ENCODE measurements at regions not wholly inside any gene's neighbourhood (a gene's known extent, or its start where the extent isn't known, plus 50 kb on each side); places are given as distances from the start of the nearest gene placed in this dataset.

DNA sequence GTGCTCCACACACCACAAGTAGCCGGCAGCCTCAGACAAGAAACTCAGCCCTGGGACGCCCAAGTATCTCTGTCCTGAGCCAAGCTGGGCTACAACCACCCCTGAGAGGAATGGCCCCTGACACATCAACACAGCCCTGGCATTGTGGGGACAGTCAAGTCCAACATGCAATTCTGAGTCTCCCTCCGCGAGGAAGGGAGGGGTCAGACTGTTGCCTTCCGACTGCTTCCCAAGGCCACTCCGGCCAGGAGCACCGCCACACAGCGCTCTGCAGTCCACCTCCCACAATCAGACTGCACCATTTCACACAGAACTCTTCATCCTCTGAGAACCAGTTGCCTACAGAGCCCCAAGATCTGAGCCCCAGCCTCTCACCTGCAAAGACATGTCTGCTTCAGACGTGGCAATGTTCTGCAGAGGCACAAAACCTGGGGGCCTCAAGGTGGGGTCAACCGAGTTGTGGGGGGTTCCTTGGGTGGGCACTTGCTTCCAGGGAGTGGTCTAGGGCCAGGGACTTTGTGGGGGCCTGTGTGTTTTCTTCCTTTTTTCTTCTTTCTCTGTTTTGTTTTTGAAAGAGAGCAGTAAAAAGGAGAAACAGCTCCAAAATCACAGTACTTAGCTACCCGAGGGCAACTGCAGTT, 76.7 kb upstream of the SALL3 start:
- BruUV-seq (replicated peaks) = no TSS peak
- 21% methylated on average over 5 of the region's 11 CpGs for WGBS (ENCODE audit: low lambda C conversion rate)

DNA sequence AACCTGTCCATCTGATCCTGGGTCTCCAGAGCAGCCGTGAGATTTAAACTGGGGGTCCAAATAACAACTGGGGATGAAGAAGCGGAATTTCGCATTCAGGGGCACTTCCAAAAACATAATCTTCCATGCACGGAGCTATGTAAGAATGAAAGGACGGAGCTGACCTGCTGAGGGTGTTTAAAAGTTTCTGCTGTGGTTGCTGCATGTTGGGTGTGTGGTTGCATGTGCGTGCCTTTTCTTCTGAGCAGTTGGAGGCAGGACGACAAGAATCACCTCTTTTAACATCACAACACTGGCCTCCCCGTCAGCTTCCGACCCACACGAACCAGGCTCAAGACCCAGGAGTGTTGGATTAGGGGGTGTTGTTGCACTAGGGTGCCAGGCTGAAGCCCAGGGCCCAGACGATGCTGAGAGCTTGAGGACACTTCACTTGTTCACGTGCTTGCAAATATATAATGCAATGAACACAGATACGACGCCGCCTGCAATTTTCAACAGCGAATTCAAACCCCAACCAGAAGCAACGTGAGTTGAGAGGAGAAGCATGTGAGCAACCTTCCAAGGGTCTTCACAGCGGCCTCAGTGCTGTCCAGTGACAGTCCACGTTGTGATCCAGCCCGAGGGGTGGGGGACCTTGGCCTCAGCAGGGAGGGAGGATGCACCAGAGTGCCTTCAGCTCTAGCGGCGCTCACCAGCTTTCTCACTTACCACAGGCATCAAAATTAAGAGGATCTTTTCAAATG, 76.0 kb upstream of the SALL3 start:
- in situ Hi-C loops (cut with HindIII; ENCODE audit: extremely low pct_ligation_motif_present, low pct_unique_long_range_greater_than_20kb) = no loop called here
- H2AFZ ChIP-seq (ENCODE audit: low read length) = no peak overlapping the region
- ChIA-PET CTCF (ENCODE audit: low intra/inter-chr PET ratio, low total read pairs) (no interaction called here), POLR2A (no interaction called here)
- intact Hi-C loops (cut with micrococcal nuclease; ENCODE audit: unreplicated experiment) = no loop called here
- peaks cover 3 to 37% of the 10 kb centered on the region in 2 experiments; a peak in 4 of 5 replicates for H3K27me3 ChIP-seq (ENCODE audit: control insufficient read depth in 1 of 2, insufficient read depth in 2 of 2, low read length in 2 of 2)
- FAIRE-seq = no peak
- no TSS peak for BruUV-seq (replicated peaks)
- no peaks in the 10 kb centered on the region for H3K79me2 ChIP-seq (ENCODE audit: insufficient read depth, low read length)
- WGBS (ENCODE audit: low lambda C conversion rate) = 32% methylated on average over 17 of the region's 22 CpGs
- no peaks in the 10 kb centered on the region for H3K36me3 ChIP-seq (replicated peaks in 1 of 2; ENCODE audit: control insufficient read depth in 1 of 2, insufficient read depth in 2 of 2, low read length in 2 of 2)
- H3K9ac ChIP-seq (ENCODE audit: insufficient read depth, low read depth, low read length) = no peak overlapping the region
- no peak for ATAC-seq
- H3K27ac ChIP-seq (ENCODE audit: extremely low read length, insufficient read depth, low read length) = no peak overlapping the region
- DNase-seq (ENCODE audit: low spot score) = no peak
- no peak overlapping the region for H3K4me3 ChIP-seq (replicated peaks in 1 of 3; ENCODE audit: insufficient read depth in 1 of 3, low read depth in 2 of 3, low read length in 3 of 3)
- no peak overlapping the region for H3K4me2 ChIP-seq (ENCODE audit: low read depth, low read length)
- no peaks in the 10 kb centered on the region for H3K9me3 ChIP-seq (ENCODE audit: low read length)
- H4K20me1 ChIP-seq (ENCODE audit: insufficient read depth, low read length) = no peaks in the 10 kb centered on the region
- no peaks in the 10 kb centered on the region for H3K4me1 ChIP-seq (ENCODE audit: insufficient read depth, low read length)
- TF ChIP-seq, protein P1, sequence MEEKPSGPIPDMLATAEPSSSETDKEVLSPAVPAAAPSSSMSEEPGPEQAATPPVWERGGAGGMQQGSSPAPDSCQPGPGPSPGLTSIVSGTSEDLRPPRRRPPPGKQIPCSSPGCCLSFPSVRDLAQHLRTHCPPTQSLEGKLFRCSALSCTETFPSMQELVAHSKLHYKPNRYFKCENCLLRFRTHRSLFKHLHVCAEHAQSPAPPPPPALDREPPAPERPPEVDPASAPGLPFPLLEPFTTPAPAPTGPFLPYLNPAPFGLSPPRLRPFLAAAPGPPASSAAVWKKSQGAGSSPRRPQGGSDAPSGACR (CRISPR knock-in tag; IDR thresholded peaks at IDR 0.05) = no peak
- TF ChIP-seq ZFYVE20 (CRISPR knock-in tag; IDR thresholded peaks at IDR 0.05; ENCODE audit: borderline replicate concordance, low read depth) (no peak), ZNF614 (CRISPR knock-in tag; IDR thresholded peaks at IDR 0.05; ENCODE audit: borderline replicate concordance) (no peak), BHLHE40 (IDR thresholded peaks at IDR 0.05; ENCODE audit: low read length) (no peak), PHF5A (CRISPR knock-in tag; IDR thresholded peaks at IDR 0.05; ENCODE audit: low read depth, unreplicated experiment) (no peak), ZNF501 (CRISPR knock-in tag; IDR thresholded peaks at IDR 0.05) (no peak), JUN (CRISPR knock-in tag; IDR thresholded peaks at IDR 0.05) (no peak), MZF1 (CRISPR knock-in tag; IDR thresholded peaks at IDR 0.05; ENCODE audit: borderline replicate concordance) (no peak), SIX1 (CRISPR knock-in tag; IDR thresholded peaks at IDR 0.05; ENCODE audit: borderline replicate concordance) (no peak)

More for the DNA sequence above, 76.7 kb upstream of the SALL3 start:
- H2AFZ ChIP-seq (ENCODE audit: low read length) = no peak overlapping the region
- in situ Hi-C loops (cut with HindIII; ENCODE audit: extremely low pct_ligation_motif_present, low pct_unique_long_range_greater_than_20kb) (no loop called here), intact Hi-C loops (cut with micrococcal nuclease; ENCODE audit: unreplicated experiment) (no loop called here)
- no peak overlapping the region for H3K27ac ChIP-seq (ENCODE audit: extremely low read length, insufficient read depth, low read length)
- ChIA-PET POLR2A (no interaction called here), CTCF (ENCODE audit: low intra/inter-chr PET ratio, low total read pairs) (no interaction called here)
- no peaks in the 10 kb centered on the region for H3K79me2 ChIP-seq (ENCODE audit: insufficient read depth, low read length)
- no peak for FAIRE-seq
- no peak for DNase-seq (ENCODE audit: low spot score)
- no peak overlapping the region for H3K4me2 ChIP-seq (ENCODE audit: low read depth, low read length)
- ATAC-seq = no peak; the same call in 2 of the 3 replicates
- no peak overlapping the region for H3K9ac ChIP-seq (ENCODE audit: insufficient read depth, low read depth, low read length)
- no peaks in the 10 kb centered on the region for H3K36me3 ChIP-seq (replicated peaks in 1 of 2; ENCODE audit: control insufficient read depth in 1 of 2, insufficient read depth in 2 of 2, low read length in 2 of 2)
- peaks cover 1 to 34% of the 10 kb centered on the region in 2 experiments; a peak in 4 of 5 replicates for H3K27me3 ChIP-seq (ENCODE audit: control insufficient read depth in 1 of 2, insufficient read depth in 2 of 2, low read length in 2 of 2)
- no peaks in the 10 kb centered on the region for H3K9me3 ChIP-seq (ENCODE audit: low read length)
- no peaks in the 10 kb centered on the region for H4K20me1 ChIP-seq (ENCODE audit: insufficient read depth, low read length)
- TF ChIP-seq, protein P2, sequence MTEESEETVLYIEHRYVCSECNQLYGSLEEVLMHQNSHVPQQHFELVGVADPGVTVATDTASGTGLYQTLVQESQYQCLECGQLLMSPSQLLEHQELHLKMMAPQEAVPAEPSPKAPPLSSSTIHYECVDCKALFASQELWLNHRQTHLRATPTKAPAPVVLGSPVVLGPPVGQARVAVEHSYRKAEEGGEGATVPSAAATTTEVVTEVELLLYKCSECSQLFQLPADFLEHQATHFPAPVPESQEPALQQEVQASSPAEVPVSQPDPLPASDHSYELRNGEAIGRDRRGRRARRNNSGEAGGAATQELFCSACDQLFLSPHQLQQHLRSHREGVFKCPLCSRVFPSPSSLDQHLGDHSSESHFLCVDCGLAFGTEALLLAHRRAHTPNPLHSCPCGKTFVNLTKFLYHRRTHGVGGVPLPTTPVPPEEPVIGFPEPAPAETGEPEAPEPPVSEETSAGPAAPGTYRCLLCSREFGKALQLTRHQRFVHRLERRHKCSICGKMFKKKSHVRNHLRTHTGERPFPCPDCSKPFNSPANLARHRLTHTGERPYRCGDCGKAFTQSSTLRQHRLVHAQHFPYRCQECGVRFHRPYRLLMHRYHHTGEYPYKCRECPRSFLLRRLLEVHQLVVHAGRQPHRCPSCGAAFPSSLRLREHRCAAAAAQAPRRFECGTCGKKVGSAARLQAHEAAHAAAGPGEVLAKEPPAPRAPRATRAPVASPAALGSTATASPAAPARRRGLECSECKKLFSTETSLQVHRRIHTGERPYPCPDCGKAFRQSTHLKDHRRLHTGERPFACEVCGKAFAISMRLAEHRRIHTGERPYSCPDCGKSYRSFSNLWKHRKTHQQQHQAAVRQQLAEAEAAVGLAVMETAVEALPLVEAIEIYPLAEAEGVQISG (CRISPR knock-in tag; IDR thresholded peaks at IDR 0.05) = no peak
- TF ChIP-seq ZNF761 (CRISPR knock-in tag; conservative IDR thresholded peaks at IDR 0.05) = no peak
- H3K4me1 ChIP-seq (ENCODE audit: insufficient read depth, low read length) = no peaks in the 10 kb centered on the region
- H3K4me3 ChIP-seq (replicated peaks in 1 of 3; ENCODE audit: insufficient read depth in 1 of 3, low read depth in 2 of 3, low read length in 3 of 3) = no peak overlapping the region

Data from HepG2 (cell line).